IPS DF 6.9 (cell line): ENCODE measurements at regions not wholly inside any gene's neighbourhood (a gene's known extent, or its start where the extent isn't known, plus 50 kb on each side); places are given as distances from the start of the nearest gene placed in this dataset.

Experiments used
- DNase-seq: peaks from one replicate; pipeline ENCODE4 v3.0.0-alpha.2; 2013; ENCODE audit warnings: low read depth, low spot score
- H3K27ac ChIP-seq: one replicate; pipeline ENCODE4 v1.5.1; 2013; ENCODE audit warnings: low read length, control low read depth
- H3K27me3 ChIP-seq: 2 replicates; pipeline ENCODE4 v1.6.1; 2013; ENCODE audit warnings: mild to moderate bottlenecking, low read length; ENCODE audit not compliant: control insufficient read depth, insufficient read depth
- H3K36me3 ChIP-seq: 2 replicates; pipeline ENCODE4 v1.6.1; 2013; ENCODE audit warnings: low read length; ENCODE audit not compliant: control insufficient read depth, insufficient read depth
- H3K4me1 ChIP-seq: 2 replicates; pipeline ENCODE4 v1.6.1; 2013; ENCODE audit warnings: low read length; ENCODE audit not compliant: control insufficient read depth, insufficient read depth
- H3K4me3 ChIP-seq: 2 replicates; pipeline ENCODE4 v1.5.1; 2013; ENCODE audit warnings: mild to moderate bottlenecking, low read length
- H3K9me3 ChIP-seq: 2 replicates; pipeline ENCODE4 v1.6.1; 2013; ENCODE audit warnings: low read length, inconsistent platforms; ENCODE audit not compliant: control insufficient read depth, insufficient read depth
- WGBS: extraction: QIAGEN DNeasy Blood & Tissue Kit; methylation state at CpG from one replicate; pipeline ENCODE4 v1.1.7; 2013; ENCODE audit warnings: mixed read lengths, missing lambda C conversion rate; ENCODE audit not compliant: insufficient read length, insufficient coverage; 5-methylcytosine and 5-hydroxymethylcytosine counted together

- H3K4me1 ChIP-seq, result no peaks in the 10 kb centered on the region
- WGBS, result no CpG with 5 or more reads among the region's 1 CpG
- no peak overlapping the region for H3K4me3 ChIP-seq
- H3K9me3 ChIP-seq, result no peaks in the 10 kb centered on the region
- H3K36me3 ChIP-seq, result no peaks in the 10 kb centered on the region
- H3K27ac ChIP-seq, result no peak overlapping the region
- no peaks in the 10 kb centered on the region for H3K27me3 ChIP-seq
- DNase-seq, result no peak
These were observed 193.7 kb upstream of the NREP start for GRCh38 chr5:111950660-111951059.

DNA sequence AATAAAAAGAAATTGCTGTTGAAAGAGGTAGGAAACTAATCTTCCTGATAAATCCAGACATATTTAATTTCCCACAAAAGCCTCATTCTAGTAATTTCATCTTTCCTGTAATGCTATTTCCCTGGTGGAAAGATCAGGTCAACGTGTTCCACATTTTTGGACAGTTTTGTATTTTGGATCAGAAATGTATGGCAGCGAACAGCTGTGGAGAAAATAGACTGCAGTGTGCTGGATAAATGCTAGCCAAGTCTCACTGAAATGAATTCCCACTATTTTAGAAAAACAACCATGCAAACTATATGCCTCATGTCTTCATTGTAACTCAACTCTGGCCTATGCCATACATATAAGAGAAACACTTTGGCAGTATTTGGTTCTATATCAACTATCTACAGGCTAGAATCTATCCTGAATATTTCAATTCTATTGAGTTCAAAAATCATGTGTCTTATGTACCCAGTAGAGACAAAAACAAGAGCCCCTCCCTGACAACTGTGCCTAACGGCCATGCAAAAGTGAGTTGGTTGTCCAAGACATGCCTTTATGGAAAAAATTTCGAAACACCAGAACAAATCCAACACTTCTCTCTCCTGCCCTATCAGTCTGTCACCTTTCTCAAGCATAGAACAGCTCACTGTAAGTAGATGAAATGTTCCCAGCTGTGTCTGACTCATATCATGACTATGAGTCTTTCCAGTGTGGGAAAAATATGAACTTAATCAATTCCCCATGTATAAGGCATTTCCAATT, 191.3 kb upstream of the NREP start:
- Histone ChIP-seq H3K36me3 (no peaks in the 10 kb centered on the region), H3K4me3 (no peak overlapping the region), H3K9me3 (no peaks in the 10 kb centered on the region), H3K27me3 (no peaks in the 10 kb centered on the region), H3K27ac (no peak overlapping the region), H3K4me1 (no peaks in the 10 kb centered on the region)
- DNase-seq, result no peak
- no CpG with 5 or more reads among the region's 4 CpGs for WGBS

- Histone ChIP-seq H3K9me3 (no peaks in the 10 kb centered on the region), H3K36me3 (no peaks in the 10 kb centered on the region), H3K27me3 (no peaks in the 10 kb centered on the region), H3K4me1 (no peaks in the 10 kb centered on the region), H3K4me3 (no peak overlapping the region), H3K27ac (no peak overlapping the region)
- no CpG with 5 or more reads among the region's 2 CpGs for WGBS
- no peak for DNase-seq
These were observed 189.6 kb upstream of the NREP start for GRCh38 chr5:111946556-111946955.

DNA sequence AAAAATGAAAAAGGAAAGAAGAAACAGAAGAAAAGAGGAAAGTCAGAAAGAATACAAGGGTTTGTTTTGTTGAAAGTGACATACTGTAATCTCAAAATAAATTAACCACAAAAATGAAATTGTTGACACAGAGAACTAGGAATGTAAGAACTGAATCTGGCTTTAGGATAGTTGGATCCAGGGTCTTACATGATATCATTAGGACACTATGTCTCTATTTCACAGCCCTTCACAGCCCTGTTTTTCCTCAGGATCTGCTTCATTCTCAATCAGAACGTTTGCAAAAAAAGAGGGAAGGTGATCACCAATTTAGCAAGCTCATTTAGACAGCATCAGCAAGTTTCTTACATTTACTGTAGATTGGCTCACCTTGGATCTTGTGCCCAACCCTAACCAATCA, 188.5 kb upstream of the NREP start:
- H3K4me1 ChIP-seq, result no peaks in the 10 kb centered on the region
- no peaks in the 10 kb centered on the region for H3K36me3 ChIP-seq
- H3K27me3 ChIP-seq, result no peaks in the 10 kb centered on the region
- H3K9me3 ChIP-seq, result no peaks in the 10 kb centered on the region
- DNase-seq, result no peak
- no peak overlapping the region for H3K4me3 ChIP-seq
- no peak overlapping the region for H3K27ac ChIP-seq
- no CpG with 5 or more reads among the region's 1 CpG for WGBS

GRCh38 chr5:111942661-111943401, 185.8 kb upstream of the NREP start:
- no peaks in the 10 kb centered on the region for H3K27me3 ChIP-seq
- H3K4me1 ChIP-seq, result no peaks in the 10 kb centered on the region
- no CpG with 5 or more reads among the region's 1 CpG for WGBS
- H3K4me3 ChIP-seq, result no peak overlapping the region
- H3K36me3 ChIP-seq, result no peaks in the 10 kb centered on the region
- no peak for DNase-seq
- no peak overlapping the region for H3K27ac ChIP-seq
- no peaks in the 10 kb centered on the region for H3K9me3 ChIP-seq

DNA sequence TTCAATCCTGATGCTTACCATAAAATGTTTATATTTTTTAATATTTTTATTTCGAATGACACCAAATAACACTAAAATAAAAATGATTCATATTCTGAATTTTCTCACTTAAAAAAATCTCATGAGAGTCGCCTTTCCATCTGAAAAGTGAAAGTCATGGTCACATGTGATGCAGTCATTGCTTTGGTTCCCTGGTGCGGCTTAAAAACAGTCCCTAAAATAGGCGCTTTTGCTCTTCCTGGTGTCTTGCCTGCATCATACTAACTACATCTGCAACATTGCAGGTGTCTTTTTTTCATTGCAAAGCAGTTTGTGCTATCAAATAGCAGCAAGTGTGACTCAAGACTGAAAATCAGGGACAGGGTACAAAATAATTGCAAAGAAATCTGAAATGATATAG, 185.2 kb upstream of the NREP start:
- no peak overlapping the region for H3K27ac ChIP-seq
- WGBS, result no CpG with 5 or more reads among the region's 4 CpGs

DNA sequence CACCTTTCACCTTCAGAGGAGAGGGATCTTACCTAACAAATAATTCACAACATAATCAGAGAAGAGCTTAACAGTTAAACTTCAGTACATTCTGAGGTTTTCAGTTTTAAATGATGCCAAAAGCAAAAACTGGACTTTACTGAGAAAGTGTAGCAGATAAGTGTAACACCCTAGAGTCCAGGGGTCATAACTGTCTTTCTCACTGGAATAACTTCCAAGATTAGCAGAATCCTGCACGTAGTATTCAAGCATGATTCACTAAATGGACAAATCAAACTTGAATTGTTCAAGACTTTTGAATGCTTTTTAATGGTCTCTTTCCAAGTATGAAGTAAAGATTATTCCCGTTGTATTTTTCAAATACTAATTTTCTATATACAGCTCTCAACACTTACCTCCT, 180.1 kb upstream of the NREP start:
- Histone ChIP-seq H3K9me3 (no peaks in the 10 kb centered on the region), H3K27me3 (no peaks in the 10 kb centered on the region), H3K36me3 (no peaks in the 10 kb centered on the region), H3K4me1 (no peaks in the 10 kb centered on the region), H3K4me3 (no peak overlapping the region), H3K27ac (no peak overlapping the region)
- DNase-seq, result no peak
- no CpG with 5 or more reads among the region's 2 CpGs for WGBS

More for the DNA sequence above, 185.2 kb upstream of the NREP start:
- Histone ChIP-seq H3K9me3 (no peaks in the 10 kb centered on the region), H3K27me3 (no peaks in the 10 kb centered on the region), H3K4me3 (no peak overlapping the region), H3K36me3 (no peaks in the 10 kb centered on the region), H3K4me1 (no peaks in the 10 kb centered on the region)
- no peak for DNase-seq

DNA sequence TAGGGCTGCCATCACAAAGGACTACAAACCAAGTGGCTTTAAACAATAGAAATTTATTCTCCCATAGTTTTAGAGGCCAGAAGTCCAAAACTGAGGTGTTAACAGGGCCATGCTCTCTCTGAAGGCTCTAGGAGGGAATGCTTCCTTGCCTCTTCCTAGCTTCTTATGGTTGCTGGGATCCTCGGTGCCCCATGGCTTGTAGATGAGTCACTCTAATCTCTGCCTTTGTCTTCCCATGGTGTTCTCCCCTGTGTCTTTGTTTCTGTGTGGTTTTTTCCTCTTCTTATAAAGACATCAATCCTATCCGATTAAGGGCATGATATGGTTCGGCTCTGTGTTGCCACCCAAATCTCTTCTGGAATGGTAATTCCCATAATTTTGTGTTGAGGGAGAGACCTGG, 178.8 kb upstream of the NREP start:
- no CpG with 5 or more reads among the region's 3 CpGs for WGBS
- no peak for DNase-seq
- Histone ChIP-seq H3K36me3 (no peaks in the 10 kb centered on the region), H3K4me3 (no peak overlapping the region), H3K4me1 (no peaks in the 10 kb centered on the region), H3K27ac (no peak overlapping the region), H3K9me3 (no peaks in the 10 kb centered on the region), H3K27me3 (no peaks in the 10 kb centered on the region)

DNA sequence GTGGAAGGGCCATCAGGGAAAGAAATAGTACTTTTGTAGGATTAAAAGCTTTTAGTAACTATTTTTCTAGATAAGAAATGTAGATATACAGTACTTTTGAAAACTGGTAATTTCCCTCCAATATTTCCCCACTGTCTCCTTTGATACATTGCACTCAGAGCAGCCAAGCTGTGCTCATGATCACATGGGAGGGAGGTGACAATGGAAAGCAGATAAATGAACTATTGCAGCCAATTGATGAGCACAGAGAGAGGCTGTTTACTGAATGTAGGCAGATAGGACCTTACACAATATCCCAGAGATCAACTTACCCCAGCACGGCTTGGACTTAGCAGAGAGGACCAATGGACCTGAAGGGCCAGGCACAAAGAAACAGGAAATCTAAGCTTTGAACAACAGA, 178.0 kb upstream of the NREP start:
- no peaks in the 10 kb centered on the region for H3K27me3 ChIP-seq
- H3K4me3 ChIP-seq, result no peak overlapping the region
- no peaks in the 10 kb centered on the region for H3K36me3 ChIP-seq
- H3K4me1 ChIP-seq, result no peaks in the 10 kb centered on the region
- H3K27ac ChIP-seq, result no peak overlapping the region
- DNase-seq, result no peak
- no CpG with 5 or more reads among the region's 1 CpG for WGBS
- H3K9me3 ChIP-seq, result no peaks in the 10 kb centered on the region

GRCh38 chr5:111934511-111934910, 177.5 kb upstream of the NREP start:
- Histone ChIP-seq H3K9me3 (no peaks in the 10 kb centered on the region), H3K36me3 (no peaks in the 10 kb centered on the region), H3K4me1 (no peaks in the 10 kb centered on the region), H3K4me3 (no peak overlapping the region), H3K27ac (no peak overlapping the region), H3K27me3 (no peaks in the 10 kb centered on the region)
- DNase-seq, result no peak
- WGBS, result no CpG with 5 or more reads among the region's 2 CpGs

GRCh38 chr5:111933086-111933485, 176.1 kb upstream of the NREP start:
- H3K27ac ChIP-seq, result no peak overlapping the region
- WGBS, result no CpG with 5 or more reads among the region's 2 CpGs
- no peaks in the 10 kb centered on the region for H3K36me3 ChIP-seq
- no peak overlapping the region for H3K4me3 ChIP-seq
- DNase-seq, result no peak
- H3K4me1 ChIP-seq, result no peaks in the 10 kb centered on the region
- no peaks in the 10 kb centered on the region for H3K9me3 ChIP-seq
- no peaks in the 10 kb centered on the region for H3K27me3 ChIP-seq
